Adipocyte (in vitro differentiated cells): ENCODE measurements at regions not wholly inside any gene's neighbourhood (a gene's known extent, or its start where the extent isn't known, plus 50 kb on each side); places are given as distances from the start of the nearest gene placed in this dataset.

Experiments
- DNase-seq: peaks from one replicate; pipeline ENCODE4 v3.0.0-alpha.2; 2015; ENCODE audit warnings: low read depth
- H3K27me3 ChIP-seq: replicated peaks from 2 replicates; pipeline ENCODE4 v1.7.0; 2013; ENCODE audit warnings: mild to moderate bottlenecking, low read length, moderate library complexity; ENCODE audit not compliant: control insufficient read depth, insufficient read depth
- H3K36me3 ChIP-seq: 2 replicates; pipeline ENCODE4 v1.7.0; 2013; ENCODE audit warnings: low read length, mild to moderate bottlenecking, moderate library complexity; ENCODE audit not compliant: control insufficient read depth, insufficient read depth, severe bottlenecking
- H3K4me1 ChIP-seq: 2 replicates; pipeline ENCODE4 v1.7.0; 2013; ENCODE audit warnings: mild to moderate bottlenecking, low read length, moderate library complexity; ENCODE audit not compliant: control insufficient read depth, insufficient read depth
- H3K4me3 ChIP-seq: 2 replicates; pipeline ENCODE4 v1.7.0; 2013; ENCODE audit warnings: mild to moderate bottlenecking, low read length, moderate library complexity
- H3K9ac ChIP-seq: 2 replicates; pipeline ENCODE4 v1.7.0; 2013; ENCODE audit warnings: mild to moderate bottlenecking, low read length, moderate library complexity
- H3K9me3 ChIP-seq: 2 replicates; pipeline ENCODE4 v1.7.0; 2013; ENCODE audit warnings: mild to moderate bottlenecking, low read length, moderate library complexity; ENCODE audit not compliant: control insufficient read depth

DNA sequence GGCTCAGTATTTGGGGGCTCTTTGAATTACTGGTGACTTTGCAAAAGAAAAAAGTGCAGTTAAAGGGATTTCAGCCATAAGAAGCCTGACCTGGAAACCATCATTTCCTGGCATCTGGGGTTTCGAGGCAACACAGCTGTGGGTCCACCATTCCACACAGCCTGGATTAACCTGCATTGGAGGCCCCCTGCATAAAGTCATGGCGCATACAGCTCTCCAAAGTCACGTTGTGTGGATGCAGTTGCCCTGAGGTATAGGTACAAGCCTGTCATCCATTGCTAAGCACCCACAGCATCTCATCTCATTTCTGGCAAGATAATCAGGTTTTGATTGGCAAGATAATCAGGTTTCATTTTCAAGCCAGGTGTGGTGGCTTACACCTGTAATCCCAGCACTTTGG is 54.5 kb upstream of the TAGAP start:
- DNase-seq, result no peak
- no peak overlapping the region for H3K9ac ChIP-seq
- H3K27me3 ChIP-seq, result peaks cover 38% of the 10 kb centered on the region
- H3K4me3 ChIP-seq, result no peak overlapping the region
- H3K9me3 ChIP-seq, result no peaks in the 10 kb centered on the region
- no peaks in the 10 kb centered on the region for H3K4me1 ChIP-seq
- no peaks in the 10 kb centered on the region for H3K36me3 ChIP-seq

DNA sequence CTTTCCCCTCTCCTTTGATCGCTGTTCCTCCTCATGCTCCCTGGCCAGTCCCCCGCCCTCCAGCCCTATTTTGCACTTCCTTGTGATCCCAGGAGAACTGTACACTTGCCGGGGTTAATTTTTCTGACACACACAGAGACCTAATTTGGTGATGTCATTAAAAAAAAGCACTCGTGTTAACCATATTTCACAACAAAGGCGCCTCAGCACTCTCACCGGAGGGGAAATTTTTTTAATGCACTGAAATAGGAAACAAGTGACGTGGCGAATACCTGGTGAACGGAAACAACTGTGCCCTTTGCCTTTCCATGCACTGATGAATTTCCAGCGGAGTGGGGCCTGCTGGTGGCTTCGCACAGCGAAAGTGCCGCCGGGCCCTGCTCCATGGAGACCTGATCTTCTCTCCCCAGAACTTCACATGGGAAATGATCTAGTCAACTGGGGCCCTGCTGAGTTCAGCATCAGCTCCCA is 53.9 kb upstream of the TAGAP start:
- DNase-seq, result no peak
- H3K36me3 ChIP-seq, result no peaks in the 10 kb centered on the region

DNA sequence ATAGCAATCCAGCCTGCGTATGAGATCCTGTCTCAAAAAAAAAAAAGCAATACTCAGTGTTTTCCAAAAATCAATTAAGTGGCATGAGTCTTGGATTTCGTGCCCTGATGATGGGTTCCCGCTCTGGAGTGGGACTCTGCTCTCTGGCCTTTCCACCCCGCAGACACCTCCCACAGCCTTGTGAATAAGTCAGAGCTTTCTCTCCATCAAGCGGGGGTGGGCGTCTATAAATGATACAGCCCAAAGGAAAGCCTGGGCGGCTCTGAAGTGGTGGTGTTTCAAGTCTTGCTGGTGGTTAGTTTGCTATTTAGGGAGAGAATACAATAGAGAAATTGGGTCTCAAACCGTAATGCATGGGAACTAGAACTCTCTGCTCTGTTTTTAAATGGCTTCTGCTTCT is 52.5 kb upstream of the TAGAP start:
- DNase-seq, result no peak
- H3K4me3 ChIP-seq, result no peak overlapping the region
- peaks cover 6% of the 10 kb centered on the region for H3K4me1 ChIP-seq
- no peaks in the 10 kb centered on the region for H3K36me3 ChIP-seq
- H3K9me3 ChIP-seq, result no peaks in the 10 kb centered on the region
- no peak overlapping the region for H3K9ac ChIP-seq
- peaks cover 21% of the 10 kb centered on the region for H3K27me3 ChIP-seq

More for the DNA sequence above, 53.9 kb upstream of the TAGAP start:
- no peak overlapping the region for H3K4me3 ChIP-seq
- no peak overlapping the region for H3K9ac ChIP-seq
- H3K4me1 ChIP-seq, result no peaks in the 10 kb centered on the region
- H3K9me3 ChIP-seq, result no peaks in the 10 kb centered on the region
- H3K27me3 ChIP-seq, result peaks cover 35% of the 10 kb centered on the region

DNA sequence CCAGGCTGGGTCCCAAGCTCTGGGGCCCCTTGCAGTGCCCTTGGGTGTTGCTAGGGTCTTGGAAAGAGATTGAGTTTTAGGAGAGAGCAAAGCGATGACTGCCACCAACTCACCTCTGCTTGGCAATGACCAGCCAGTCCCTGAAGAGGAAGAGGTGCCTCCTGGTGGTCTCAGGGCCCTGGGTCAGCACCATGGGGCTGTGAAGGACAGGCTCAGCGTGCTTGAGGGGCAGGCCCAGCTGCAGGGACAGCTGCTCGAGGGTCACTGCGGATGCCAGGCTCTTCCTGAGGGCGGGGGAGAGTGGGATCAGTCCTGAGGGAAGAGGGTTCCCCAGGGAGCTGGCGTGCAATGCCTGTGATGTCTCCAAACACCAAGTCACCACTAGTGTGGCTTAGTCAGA is 50.8 kb upstream of the TAGAP start:
- H3K36me3 ChIP-seq, result no peaks in the 10 kb centered on the region
- no peak for DNase-seq
- no peak overlapping the region for H3K4me3 ChIP-seq
- no peak overlapping the region for H3K9ac ChIP-seq
- H3K27me3 ChIP-seq, result peaks cover 11% of the 10 kb centered on the region
- peaks cover 7% of the 10 kb centered on the region for H3K4me1 ChIP-seq
- H3K9me3 ChIP-seq, result no peaks in the 10 kb centered on the region

DNA sequence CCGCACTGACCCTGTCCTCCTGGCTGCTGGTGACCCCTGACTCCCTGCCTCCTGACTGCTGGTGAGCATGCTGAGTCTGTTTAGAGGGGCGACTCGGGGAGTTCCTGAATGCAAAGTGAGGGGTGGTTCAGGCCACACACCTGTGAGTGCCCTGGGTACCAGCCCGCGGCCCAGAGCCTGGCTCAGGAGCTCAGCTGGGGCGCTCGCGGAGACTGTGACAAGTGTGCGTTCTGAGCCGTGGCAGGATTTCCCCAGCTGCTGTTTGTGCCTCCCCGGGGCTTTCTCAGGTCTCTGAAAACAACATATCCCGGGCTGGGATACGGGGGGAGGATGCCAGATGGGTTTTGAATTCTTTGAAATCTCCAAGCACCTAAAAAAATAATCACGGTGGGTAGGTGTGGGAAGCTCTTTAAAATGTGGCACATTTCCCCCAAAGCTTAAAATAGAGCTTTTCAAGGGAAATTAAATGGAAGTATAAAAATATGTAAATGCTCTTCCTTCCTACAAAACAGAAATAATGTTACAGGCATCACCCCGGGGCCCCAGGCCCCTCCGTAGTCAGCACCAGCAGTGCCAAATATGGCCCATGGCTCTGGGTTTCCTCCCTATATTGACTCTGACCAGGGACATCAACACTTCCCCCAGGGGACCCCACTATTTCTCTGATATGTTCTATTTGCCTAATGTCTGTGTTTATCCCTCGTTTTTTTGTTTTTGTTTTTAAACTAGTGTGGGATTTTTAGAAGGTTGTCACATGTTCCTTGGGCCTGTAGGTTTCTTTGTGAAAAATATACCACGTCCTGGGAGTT is 49.9 kb upstream of the TAGAP start:
- H3K9me3 ChIP-seq, result no peaks in the 10 kb centered on the region
- H3K27me3 ChIP-seq, result peaks cover 6% of the 10 kb centered on the region
- H3K36me3 ChIP-seq, result no peaks in the 10 kb centered on the region
- H3K4me3 ChIP-seq, result no peak overlapping the region
- H3K9ac ChIP-seq, result no peak overlapping the region
- peaks cover 7% of the 10 kb centered on the region for H3K4me1 ChIP-seq
- DNase-seq, result no peak
